AG04450 (cell line): ENCODE measurements at regions not wholly inside any gene's neighbourhood (a gene's known extent, or its start where the extent isn't known, plus 50 kb on each side); places are given as distances from the start of the nearest gene placed in this dataset.
"Not testable (repeated sequence)": the region's sequence is repeated elsewhere in the genome, so short reads cannot be mapped to it uniquely, and the experiment has no call there.

ENCODE experiments used
- CTCF ChIA-PET: fragments of 300-600, 350-600 bp; formaldehyde crosslinking; extraction: SDS; loops from one replicate; lab custom pipeline; 2022; ENCODE audit warnings: antibody characterized with exemption, inconsistent platforms; lab: Charles Lee
- POLR2A ChIA-PET: fragments of 350-600 bp; formaldehyde crosslinking; extraction: SDS; loops from one replicate; lab custom pipeline; 2021; ENCODE audit warnings: antibody characterized with exemption, inconsistent platforms; lab: Yijun Ruan, JAX
- DNase-seq: peaks from one replicate; pipeline ENCODE4 v3.0.0-alpha.2; 2011; ENCODE audit warnings: low read depth, low spot score
- H3K27ac ChIP-seq: one replicate; pipeline ENCODE4 v1.5.1; 2012; ENCODE audit warnings: low read depth, low read length, control low read depth
- H3K27me3 ChIP-seq: one replicate; pipeline ENCODE4 v1.6.0; 2012; ENCODE audit warnings: low read length; ENCODE audit not compliant: control insufficient read depth, insufficient read depth
- H3K4me3 ChIP-seq: 2 replicates; pipeline ENCODE4 v1.5.1; 2011; ENCODE audit warnings: mild to moderate bottlenecking, low read depth, low read length, control low read depth
- H3K9me3 ChIP-seq: 2 replicates; pipeline ENCODE4 v1.5.1; 2012; ENCODE audit warnings: low read length; ENCODE audit not compliant: control insufficient read depth, insufficient read depth
- CTCF ChIP-seq: IDR thresholded peaks from 2 replicates; pipeline ENCODE4 v1.5.1; 2011; ENCODE audit warnings: low read depth, low read length, control low read depth, inconsistent platforms

GRCh38 chr1:57578099-57578498 lies 154.2 kb upstream of the DAB1 start:
- Histone ChIP-seq H3K4me3 (no peak overlapping the region), H3K27me3 (no peaks in the 10 kb centered on the region), H3K27ac (no peak overlapping the region), H3K9me3 (no peaks in the 10 kb centered on the region)
- ChIA-PET POLR2A (no interaction called here), CTCF (no interaction called here)
- TF ChIP-seq CTCF: no peak
- DNase-seq: no peak

GRCh38 chr1:57576756-57577155 lies 152.9 kb upstream of the DAB1 start:
- no peaks in the 10 kb centered on the region for H3K27me3 ChIP-seq
- DNase-seq: no peak
- H3K27ac ChIP-seq: no peak overlapping the region
- CTCF ChIA-PET: no interaction called here
- no peaks in the 10 kb centered on the region for H3K9me3 ChIP-seq
- no peak overlapping the region for H3K4me3 ChIP-seq
- no peak for TF ChIP-seq CTCF
- POLR2A ChIA-PET: no interaction called here

GRCh38 chr1:57572016-57572415 lies 148.2 kb upstream of the DAB1 start:
- DNase-seq: no peak
- TF ChIP-seq CTCF: no peak
- POLR2A ChIA-PET: no interaction called here
- Histone ChIP-seq H3K27me3 (no peaks in the 10 kb centered on the region), H3K4me3 (no peak overlapping the region), H3K27ac (no peak overlapping the region), H3K9me3 (no peaks in the 10 kb centered on the region)
- CTCF ChIA-PET: no interaction called here

GRCh38 chr1:57558066-57558465 lies 134.2 kb upstream of the DAB1 start:
- POLR2A ChIA-PET, H3K27me3 ChIP-seq, H3K4me3 ChIP-seq, H3K9me3 ChIP-seq, DNase-seq, H3K27ac ChIP-seq: not testable (repeated sequence)
- CTCF ChIA-PET: interaction anchor here (0.8 kb wide), 1 partner anchor 133 kb away, joined by 3 read pairs; no protein-coding TSS in a partner anchor

- DNase-seq: no peak
- Histone ChIP-seq H3K9me3 (no peaks in the 10 kb centered on the region), H3K27me3 (no peaks in the 10 kb centered on the region), H3K27ac (no peak overlapping the region), H3K4me3 (no peak overlapping the region)
- CTCF ChIA-PET: no interaction called here
- POLR2A ChIA-PET: no interaction called here
- no peak for TF ChIP-seq CTCF
These were observed 129.8 kb upstream of the DAB1 start for GRCh38 chr1:57553666-57554065.

GRCh38 chr1:57551476-57551875 lies 127.6 kb upstream of the DAB1 start:
- no peak for DNase-seq
- Histone ChIP-seq H3K27me3 (no peaks in the 10 kb centered on the region), H3K9me3 (no peaks in the 10 kb centered on the region), H3K4me3 (no peak overlapping the region), H3K27ac (no peak overlapping the region)
- no peak for TF ChIP-seq CTCF
- CTCF ChIA-PET: no interaction called here
- POLR2A ChIA-PET: no interaction called here
